ENCODE measurements at regions not wholly inside any gene's neighbourhood (a gene's known extent, or its start where the extent isn't known, plus 50 kb on each side); places are given as distances from the start of the nearest gene placed in this dataset.
A peak's percentile ranks its signal among the peaks of the same experiment; 100 is the strongest.

DNA sequence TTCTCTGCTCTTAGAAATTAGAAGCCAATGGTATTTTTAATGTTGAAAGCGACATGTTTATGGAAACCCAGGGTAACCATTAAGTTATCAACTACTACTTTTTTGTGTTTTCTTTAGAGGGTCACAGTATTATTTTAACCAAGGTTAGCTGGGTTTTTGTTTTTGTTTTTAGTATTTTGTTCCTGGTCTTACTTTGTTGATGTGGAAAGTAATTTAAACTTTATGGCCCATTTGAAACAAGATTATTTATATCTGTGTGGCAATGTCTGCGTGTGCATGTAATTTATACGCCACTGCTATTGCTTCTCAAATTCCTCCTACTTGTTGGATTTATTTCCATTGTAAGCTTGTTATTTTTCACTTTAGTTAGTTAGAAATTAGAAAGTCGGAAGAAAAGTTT lies 722.1 kb upstream of the NR2F2 start:
- no peak for DNase-seq
- Histone ChIP-seq H3K27ac (no peak overlapping the region), H3K4me1 (no peaks in the 10 kb centered on the region), H3K4me3 (no peak overlapping the region), H3K9me3 (replicated peaks) (no peaks in the 10 kb centered on the region), H3K27me3 (no peaks in the 10 kb centered on the region), H3K36me3 (no peaks in the 10 kb centered on the region)

GRCh38 chr15:95609096-95609495 lies 721.4 kb upstream of the NR2F2 start:
- H3K27ac ChIP-seq: no peak overlapping the region
- no peaks in the 10 kb centered on the region for H3K4me1 ChIP-seq
- DNase-seq: no peak

GRCh38 chr15:95610945-95611344 lies 719.6 kb upstream of the NR2F2 start:
- DNase-seq: no peak
- Histone ChIP-seq H3K27ac (no peak overlapping the region), H3K9me3 (replicated peaks) (no peaks in the 10 kb centered on the region), H3K36me3 (no peaks in the 10 kb centered on the region), H3K4me1 (no peaks in the 10 kb centered on the region), H3K27me3 (no peaks in the 10 kb centered on the region), H3K4me3 (no peak overlapping the region)

More at GRCh38 chr15:95609096-95609495, 721.4 kb upstream of the NR2F2 start:
- Histone ChIP-seq H3K27me3 (no peaks in the 10 kb centered on the region), H3K4me3 (no peak overlapping the region), H3K36me3 (no peaks in the 10 kb centered on the region), H3K9me3 (replicated peaks) (no peaks in the 10 kb centered on the region)

- Histone ChIP-seq H3K4me3 (no peak overlapping the region), H3K9me3 (replicated peaks) (no peaks in the 10 kb centered on the region), H3K27ac (no peak overlapping the region), H3K27me3 (no peaks in the 10 kb centered on the region), H3K4me1 (peaks cover 8% of the 10 kb centered on the region; the same call in 1 of the 2 replicates), H3K36me3 (no peaks in the 10 kb centered on the region)
- no peak for DNase-seq
Measured at GRCh38 chr15:95615436-95615835, 715.1 kb upstream of the NR2F2 start.

DNA sequence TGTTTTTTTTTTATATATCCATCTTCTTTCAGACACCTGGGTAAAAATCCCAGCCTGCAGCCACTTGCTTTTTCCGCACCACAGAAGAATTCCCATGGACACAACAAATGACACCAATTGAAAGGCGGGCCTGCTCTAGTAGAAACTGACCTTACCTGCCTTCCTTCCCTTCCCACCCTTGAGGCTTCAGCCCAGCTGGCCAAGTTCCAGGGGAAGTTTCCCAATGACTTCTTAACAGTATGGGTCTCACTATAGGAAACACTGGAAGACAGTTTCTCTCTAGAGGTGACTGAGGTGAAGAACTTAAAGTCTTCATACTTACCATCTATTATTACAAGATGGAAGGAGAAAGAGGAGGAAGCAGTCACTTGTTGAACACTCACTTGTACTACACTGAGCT lies 714.2 kb upstream of the NR2F2 start:
- H3K9me3 ChIP-seq (replicated peaks): no peaks in the 10 kb centered on the region
- H3K27me3 ChIP-seq: no peaks in the 10 kb centered on the region
- no peak overlapping the region for H3K27ac ChIP-seq
- no peak overlapping the region for H3K4me3 ChIP-seq
- DNase-seq: no peak
- H3K4me1 ChIP-seq: peaks cover 8% of the 10 kb centered on the region; the same call in 1 of the 2 replicates
- H3K36me3 ChIP-seq: no peaks in the 10 kb centered on the region

DNA sequence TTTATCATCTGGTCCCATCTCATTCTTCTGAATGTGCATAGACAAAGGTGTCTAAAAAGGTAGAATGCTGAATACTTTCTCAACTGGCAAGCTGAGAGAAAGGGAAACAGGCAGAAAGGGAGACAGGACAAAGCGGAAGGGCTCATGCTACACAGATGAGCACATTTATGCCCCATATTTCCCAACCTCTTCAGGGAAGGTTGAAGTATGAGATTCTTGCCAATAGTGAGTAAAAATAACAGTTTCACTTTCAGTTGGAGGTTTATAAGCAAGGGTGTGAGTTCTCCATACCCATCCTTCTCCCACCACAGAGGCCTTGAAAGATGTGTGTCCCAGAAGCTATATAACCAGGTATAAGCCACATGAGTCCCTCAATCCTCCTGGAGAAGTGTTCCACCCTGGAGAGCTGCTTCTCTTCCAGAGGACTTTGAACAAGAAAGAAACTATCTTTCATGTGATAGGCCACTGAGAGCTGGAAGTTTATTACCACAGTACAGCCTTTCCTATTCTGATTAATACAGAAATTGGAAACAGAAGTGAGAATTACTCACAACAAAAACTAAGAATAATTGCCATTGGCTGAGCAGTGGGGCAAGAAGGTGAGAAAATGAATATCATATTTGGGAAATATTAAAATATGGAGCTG lies 709.4 kb upstream of the NR2F2 start:
- Histone ChIP-seq H3K9me3 (replicated peaks) (no peaks in the 10 kb centered on the region), H3K4me3 (no peak overlapping the region), H3K36me3 (no peaks in the 10 kb centered on the region), H3K27ac (no peak overlapping the region), H3K27me3 (no peaks in the 10 kb centered on the region), H3K4me1 (peaks cover 8% of the 10 kb centered on the region; the same call in 1 of the 2 replicates)
- no peak for DNase-seq

- H3K27ac ChIP-seq: no peak overlapping the region
- peaks cover 15% of the 10 kb centered on the region for H3K4me1 ChIP-seq
- H3K36me3 ChIP-seq: no peaks in the 10 kb centered on the region
- no peak for DNase-seq
- no peak overlapping the region for H3K4me3 ChIP-seq
- no peaks in the 10 kb centered on the region for H3K27me3 ChIP-seq
- H3K9me3 ChIP-seq (replicated peaks): no peaks in the 10 kb centered on the region
Measured at GRCh38 chr15:95622843-95623242, 707.7 kb upstream of the NR2F2 start.

- no peak for DNase-seq
- Histone ChIP-seq H3K27me3 (no peaks in the 10 kb centered on the region), H3K27ac (no peak overlapping the region), H3K36me3 (no peaks in the 10 kb centered on the region), H3K4me3 (no peak overlapping the region), H3K9me3 (replicated peaks) (no peaks in the 10 kb centered on the region), H3K4me1 (peaks cover 16% of the 10 kb centered on the region)
Measured at GRCh38 chr15:95624100-95624499, 706.4 kb upstream of the NR2F2 start.

- Histone ChIP-seq H3K4me3 (no peak overlapping the region), H3K27ac (no peak overlapping the region)
Measured at GRCh38 chr15:95624616-95625361, 705.7 kb upstream of the NR2F2 start.

DNA sequence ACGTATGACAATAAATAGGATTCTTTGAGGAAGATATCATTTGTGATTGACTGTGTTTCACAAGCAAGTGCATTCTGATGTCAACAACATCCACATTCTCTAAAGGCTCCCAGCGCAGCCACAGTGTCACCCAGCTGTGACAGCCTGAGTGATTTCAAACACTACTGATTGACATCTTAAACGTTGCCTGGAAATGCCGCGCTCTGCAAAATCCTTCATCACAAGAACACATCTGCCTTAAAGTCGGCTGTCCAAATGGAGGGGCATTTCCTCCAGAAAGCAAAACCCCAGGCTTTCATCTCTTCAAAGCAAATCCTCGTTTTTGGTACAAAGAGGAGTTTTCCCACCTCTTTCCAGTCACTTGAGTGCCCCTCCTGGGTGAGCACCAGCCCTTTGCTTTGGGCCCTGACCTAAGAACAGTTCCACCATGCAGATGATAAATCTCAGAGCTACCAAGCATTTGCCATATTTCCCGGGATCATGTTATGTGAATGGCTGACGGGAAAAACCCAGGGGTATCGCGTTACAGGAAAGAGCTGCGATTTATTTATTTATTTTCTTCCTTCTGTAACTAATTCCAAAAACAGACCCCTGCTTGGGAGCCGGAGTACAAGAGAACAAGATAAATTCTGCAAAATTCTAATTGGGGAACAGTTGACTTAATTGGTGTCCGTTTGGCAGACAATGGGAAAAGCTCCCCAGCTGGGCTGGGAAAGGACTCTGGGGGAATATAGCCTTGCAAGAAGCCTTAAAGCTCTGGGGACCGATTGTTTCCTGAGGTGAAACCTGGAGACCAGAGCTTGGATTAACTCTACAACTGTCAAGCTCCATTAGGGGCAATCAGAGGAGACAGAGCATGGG lies 703.8 kb upstream of the NR2F2 start:
- peak; percentile 49 to 77 for DNase-seq
- Histone ChIP-seq H3K27ac (peak overlapping the region; percentile 49), H3K4me1 (peaks cover 8% of the 10 kb centered on the region; the same call in 1 of the 2 replicates), H3K36me3 (no peaks in the 10 kb centered on the region), H3K27me3 (no peaks in the 10 kb centered on the region), H3K9me3 (replicated peaks) (no peaks in the 10 kb centered on the region), H3K4me3 (peak overlapping the region; percentile 40)

More at GRCh38 chr15:95624616-95625361, 705.7 kb upstream of the NR2F2 start:
- DNase-seq: no peak
- Histone ChIP-seq H3K9me3 (replicated peaks) (no peaks in the 10 kb centered on the region), H3K4me1 (peaks cover 13% of the 10 kb centered on the region), H3K27me3 (no peaks in the 10 kb centered on the region), H3K36me3 (no peaks in the 10 kb centered on the region)

- H3K27me3 ChIP-seq: no peaks in the 10 kb centered on the region
- DNase-seq: no peak
- H3K9me3 ChIP-seq (replicated peaks): no peaks in the 10 kb centered on the region
- peaks cover 8% of the 10 kb centered on the region; the same call in 1 of the 2 replicates for H3K4me1 ChIP-seq
- H3K4me3 ChIP-seq: no peak overlapping the region
- H3K27ac ChIP-seq: no peak overlapping the region
- no peaks in the 10 kb centered on the region for H3K36me3 ChIP-seq
Measured at GRCh38 chr15:95629503-95630168, 700.9 kb upstream of the NR2F2 start.

- DNase-seq: no peak
Measured at GRCh38 chr15:95630683-95631082, 699.8 kb upstream of the NR2F2 start.

DNA sequence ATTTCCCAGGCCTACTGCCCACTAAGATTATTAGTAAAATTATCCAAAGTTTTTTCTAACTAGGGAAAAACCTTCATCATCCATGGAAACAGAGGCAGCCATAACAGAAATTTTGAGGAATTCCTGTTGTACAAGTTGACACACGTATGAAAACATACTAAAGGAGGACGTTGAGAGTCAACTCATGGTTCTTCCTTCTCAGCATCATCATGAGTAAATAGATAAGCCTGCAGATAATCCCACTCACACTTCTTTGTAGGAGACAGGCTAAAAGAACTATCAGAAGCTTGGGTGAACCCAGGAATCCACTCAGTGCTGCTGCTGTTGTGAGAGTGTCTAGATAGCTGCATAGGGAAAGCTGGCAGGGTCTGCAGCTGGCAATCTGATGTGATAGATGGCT lies 694.8 kb upstream of the NR2F2 start:
- Histone ChIP-seq H3K9me3 (replicated peaks) (no peaks in the 10 kb centered on the region), H3K27me3 (no peaks in the 10 kb centered on the region), H3K4me1 (no peaks in the 10 kb centered on the region), H3K27ac (no peak overlapping the region), H3K36me3 (no peaks in the 10 kb centered on the region), H3K4me3 (no peak overlapping the region)
- no peak for DNase-seq

More at GRCh38 chr15:95630683-95631082, 699.8 kb upstream of the NR2F2 start:
- Histone ChIP-seq H3K4me1 (peaks cover 8% of the 10 kb centered on the region; the same call in 1 of the 2 replicates), H3K9me3 (replicated peaks) (no peaks in the 10 kb centered on the region), H3K27ac (no peak overlapping the region), H3K27me3 (no peaks in the 10 kb centered on the region), H3K36me3 (no peaks in the 10 kb centered on the region), H3K4me3 (no peak overlapping the region)

DNA sequence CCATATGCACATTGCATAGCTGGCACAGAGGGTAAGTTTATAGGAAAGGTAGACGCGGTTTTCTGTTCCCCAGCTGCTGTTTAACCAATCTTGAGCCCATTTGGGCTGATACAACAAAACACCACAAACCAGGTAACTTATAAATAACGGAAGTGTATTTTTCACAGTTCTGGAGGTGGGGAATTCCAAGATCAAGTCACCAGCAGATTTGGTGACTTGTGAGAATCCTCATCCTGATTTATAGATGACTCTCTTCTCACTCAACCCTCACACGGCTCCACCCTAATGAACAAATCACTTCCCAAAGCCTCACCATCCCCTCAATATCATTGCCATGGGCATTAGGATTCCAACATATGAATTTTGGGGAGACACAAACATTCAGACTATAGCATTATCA lies 694.4 kb upstream of the NR2F2 start:
- H3K27me3 ChIP-seq: no peaks in the 10 kb centered on the region
- no peak for DNase-seq
- H3K27ac ChIP-seq: no peak overlapping the region
- H3K36me3 ChIP-seq: no peaks in the 10 kb centered on the region
- H3K9me3 ChIP-seq (replicated peaks): no peaks in the 10 kb centered on the region
- no peaks in the 10 kb centered on the region for H3K4me1 ChIP-seq
- H3K4me3 ChIP-seq: no peak overlapping the region
